Endothelial cell (in vitro differentiated cells): ENCODE measurements at regions not wholly inside any gene's neighbourhood (a gene's known extent, or its start where the extent isn't known, plus 50 kb on each side); places are given as distances from the start of the nearest gene placed in this dataset.

Experiments
- DNase-seq: peaks from one replicate; pipeline ENCODE4 v3.0.0; 2021; ENCODE audit warnings: low spot score
- H3K27ac Mint-ChIP-seq: one replicate; pipeline ENCODE4 v1.8.0; 2021; ENCODE audit warnings: mixed read lengths, inconsistent platforms; ENCODE audit not compliant: unreplicated experiment
- H3K27me3 Mint-ChIP-seq: one replicate; pipeline ENCODE4 v1.8.0; 2021; ENCODE audit warnings: mild to moderate bottlenecking, moderate library complexity, mixed read lengths, inconsistent platforms; ENCODE audit not compliant: unreplicated experiment
- H3K36me3 Mint-ChIP-seq: one replicate; pipeline ENCODE4 v1.8.0; 2021; ENCODE audit warnings: mild to moderate bottlenecking, low read depth, mixed read lengths, inconsistent platforms; ENCODE audit not compliant: unreplicated experiment
- H3K4me1 Mint-ChIP-seq: one replicate; pipeline ENCODE4 v1.8.0; 2021; ENCODE audit warnings: mild to moderate bottlenecking, mixed read lengths, inconsistent platforms; ENCODE audit not compliant: unreplicated experiment
- H3K4me3 Mint-ChIP-seq: one replicate; pipeline ENCODE4 v1.8.0; 2021; ENCODE audit warnings: mild to moderate bottlenecking, mixed read lengths, inconsistent platforms; ENCODE audit not compliant: unreplicated experiment
- H3K9me3 Mint-ChIP-seq: one replicate; pipeline ENCODE4 v1.8.0; 2021; ENCODE audit warnings: mixed read lengths, inconsistent platforms; ENCODE audit not compliant: unreplicated experiment
- CTCF ChIP-seq: fragments of 200-600 bp; sonication (generic); IDR thresholded peaks from one replicate; pipeline ENCODE4 v1.5.0; 2021; ENCODE audit warnings: antibody characterized with exemption; ENCODE audit not compliant: unreplicated experiment

- Mint-ChIP-seq H3K4me3 (no peak overlapping the region), H3K27ac (no peak overlapping the region), H3K9me3 (no peaks in the 10 kb centered on the region), H3K36me3 (no peaks in the 10 kb centered on the region), H3K27me3 (no peaks in the 10 kb centered on the region), H3K4me1 (peaks cover 2% of the 10 kb centered on the region)
- DNase-seq: no peak
- no peak for TF ChIP-seq CTCF
These were observed 1395.5 kb downstream of the PLA2G4A start for GRCh38 chr1:188224263-188224662.

GRCh38 chr1:188225975-188226374 is 1397.2 kb downstream of the PLA2G4A start:
- Mint-ChIP-seq H3K4me1 (peaks cover 2% of the 10 kb centered on the region), H3K9me3 (no peaks in the 10 kb centered on the region), H3K36me3 (no peaks in the 10 kb centered on the region), H3K27me3 (no peaks in the 10 kb centered on the region), H3K4me3 (no peak overlapping the region), H3K27ac (no peak overlapping the region)
- no peak for DNase-seq
- TF ChIP-seq CTCF: no peak

GRCh38 chr1:188228623-188229022 is 1399.9 kb downstream of the PLA2G4A start:
- no peak overlapping the region for H3K4me3 Mint-ChIP-seq
- H3K27me3 Mint-ChIP-seq: no peaks in the 10 kb centered on the region
- H3K36me3 Mint-ChIP-seq: no peaks in the 10 kb centered on the region
- H3K4me1 Mint-ChIP-seq: no peaks in the 10 kb centered on the region
- no peak for TF ChIP-seq CTCF
- no peak for DNase-seq
- no peaks in the 10 kb centered on the region for H3K9me3 Mint-ChIP-seq
- H3K27ac Mint-ChIP-seq: no peak overlapping the region

- Mint-ChIP-seq H3K27ac (no peak overlapping the region), H3K27me3 (no peaks in the 10 kb centered on the region), H3K36me3 (no peaks in the 10 kb centered on the region), H3K4me3 (no peak overlapping the region), H3K9me3 (no peaks in the 10 kb centered on the region), H3K4me1 (no peaks in the 10 kb centered on the region)
- TF ChIP-seq CTCF: no peak
- no peak for DNase-seq
These were observed 1409.0 kb downstream of the PLA2G4A start for GRCh38 chr1:188237573-188238348.

GRCh38 chr1:188240772-188241406 is 1412.1 kb downstream of the PLA2G4A start:
- no peak for DNase-seq
- H3K27me3 Mint-ChIP-seq: no peaks in the 10 kb centered on the region
- no peaks in the 10 kb centered on the region for H3K36me3 Mint-ChIP-seq
- TF ChIP-seq CTCF: no peak
- H3K4me3 Mint-ChIP-seq: no peak overlapping the region
- no peaks in the 10 kb centered on the region for H3K4me1 Mint-ChIP-seq
- no peaks in the 10 kb centered on the region for H3K9me3 Mint-ChIP-seq
- no peak overlapping the region for H3K27ac Mint-ChIP-seq
